ENCODE measurements at regions not wholly inside any gene's neighbourhood (a gene's known extent, or its start where the extent isn't known, plus 50 kb on each side); places are given as distances from the start of the nearest gene placed in this dataset.

DNA sequence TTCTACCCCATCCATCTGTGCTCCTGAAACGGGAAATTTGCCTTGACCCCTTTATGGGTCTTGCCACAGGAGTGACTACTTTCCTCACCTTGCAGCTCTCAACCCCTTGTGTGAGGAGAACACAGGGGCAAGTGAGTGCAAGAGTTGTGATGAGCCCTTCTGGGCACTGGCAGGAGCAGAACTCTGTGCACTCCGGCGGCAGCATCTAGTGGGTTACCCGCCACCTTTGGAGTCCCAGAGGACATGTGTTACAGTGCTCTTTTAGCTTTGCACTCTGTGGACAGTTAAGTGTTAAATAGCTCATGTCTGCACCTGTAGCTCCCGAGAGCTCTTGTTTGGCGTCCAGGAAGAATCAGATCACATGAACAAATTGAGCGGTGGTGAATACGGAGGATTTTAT, 940.2 kb downstream of the GRIK2 start:
- Histone ChIP-seq H3K36me3 (no peaks in the 10 kb centered on the region), H3K27ac (replicated peaks) (no peak overlapping the region), H3K4me1 (no peaks in the 10 kb centered on the region), H3K9me3 (replicated peaks) (peaks cover 8% of the 10 kb centered on the region), H3K4me3 (no peak overlapping the region), H3K27me3 (ENCODE audit: low read depth) (no peaks in the 10 kb centered on the region)
- TF ChIP-seq, protein P1, sequence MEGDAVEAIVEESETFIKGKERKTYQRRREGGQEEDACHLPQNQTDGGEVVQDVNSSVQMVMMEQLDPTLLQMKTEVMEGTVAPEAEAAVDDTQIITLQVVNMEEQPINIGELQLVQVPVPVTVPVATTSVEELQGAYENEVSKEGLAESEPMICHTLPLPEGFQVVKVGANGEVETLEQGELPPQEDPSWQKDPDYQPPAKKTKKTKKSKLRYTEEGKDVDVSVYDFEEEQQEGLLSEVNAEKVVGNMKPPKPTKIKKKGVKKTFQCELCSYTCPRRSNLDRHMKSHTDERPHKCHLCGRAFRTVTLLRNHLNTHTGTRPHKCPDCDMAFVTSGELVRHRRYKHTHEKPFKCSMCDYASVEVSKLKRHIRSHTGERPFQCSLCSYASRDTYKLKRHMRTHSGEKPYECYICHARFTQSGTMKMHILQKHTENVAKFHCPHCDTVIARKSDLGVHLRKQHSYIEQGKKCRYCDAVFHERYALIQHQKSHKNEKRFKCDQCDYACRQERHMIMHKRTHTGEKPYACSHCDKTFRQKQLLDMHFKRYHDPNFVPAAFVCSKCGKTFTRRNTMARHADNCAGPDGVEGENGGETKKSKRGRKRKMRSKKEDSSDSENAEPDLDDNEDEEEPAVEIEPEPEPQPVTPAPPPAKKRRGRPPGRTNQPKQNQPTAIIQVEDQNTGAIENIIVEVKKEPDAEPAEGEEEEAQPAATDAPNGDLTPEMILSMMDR (IDR thresholded peaks at IDR 0.05; ENCODE audit: borderline replicate concordance) = no peak
- intact Hi-C loops (cut with micrococcal nuclease) = no loop called here
- no peak for DNase-seq

DNA sequence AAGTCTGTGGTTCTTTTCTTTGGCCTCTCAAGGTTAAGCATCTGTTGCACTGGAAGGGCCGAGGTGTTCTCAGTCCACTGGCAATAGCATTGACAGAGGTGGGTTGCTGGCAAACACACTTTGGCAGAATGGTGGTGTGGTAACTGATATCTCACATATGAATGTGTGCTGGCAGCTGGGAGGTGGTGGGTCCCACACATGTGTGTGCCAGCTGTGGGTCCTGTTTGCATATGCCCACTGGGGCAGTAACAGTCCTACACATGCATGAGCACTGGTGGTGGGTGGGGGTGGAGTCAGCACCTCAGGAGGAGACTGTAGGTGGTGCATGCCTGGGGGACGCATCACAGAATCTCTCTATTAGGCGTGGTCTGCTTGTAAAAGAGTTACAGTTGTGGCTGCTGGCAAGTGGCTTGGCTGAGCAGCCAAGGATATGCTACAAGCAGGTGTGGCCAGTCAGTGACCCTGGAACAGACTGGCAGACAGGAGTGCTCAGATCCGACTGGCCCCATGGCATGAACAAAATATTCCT, 934.3 kb downstream of the GRIK2 start:
- H3K36me3 ChIP-seq = no peaks in the 10 kb centered on the region
- intact Hi-C loops (cut with micrococcal nuclease) = no loop called here
- no peak overlapping the region for H3K4me3 ChIP-seq
- no peak overlapping the region for H3K27ac ChIP-seq (replicated peaks)
- no peak for DNase-seq
- TF ChIP-seq, protein P1 (IDR thresholded peaks at IDR 0.05; ENCODE audit: borderline replicate concordance) = no peak
- H3K4me1 ChIP-seq = no peaks in the 10 kb centered on the region
- H3K27me3 ChIP-seq (ENCODE audit: low read depth) = no peaks in the 10 kb centered on the region
- H3K9me3 ChIP-seq (replicated peaks) = no peaks in the 10 kb centered on the region

DNA sequence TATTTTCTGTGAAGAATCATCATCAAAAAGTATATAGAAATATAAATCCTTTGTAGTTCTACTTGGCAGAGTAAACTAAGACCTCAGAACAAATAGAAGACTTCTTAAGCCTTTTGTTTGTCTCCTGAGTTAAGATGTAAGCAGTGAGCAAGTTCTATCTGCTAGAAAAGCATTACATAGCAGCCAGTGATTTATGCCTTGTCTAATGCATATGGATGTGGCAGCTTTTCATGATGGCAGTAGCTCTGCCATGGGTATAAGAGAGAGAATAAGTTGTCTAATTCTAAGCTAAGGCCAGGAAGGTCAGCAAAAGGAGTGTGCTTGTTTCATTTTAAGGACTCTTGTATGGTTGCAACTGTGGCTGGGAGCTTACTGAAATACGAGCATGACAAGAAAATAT, 920.2 kb downstream of the GRIK2 start:
- DNase-seq = no peak
- Histone ChIP-seq H3K36me3 (no peaks in the 10 kb centered on the region), H3K9me3 (replicated peaks) (peaks cover 41% of the 10 kb centered on the region), H3K4me1 (no peaks in the 10 kb centered on the region), H3K4me3 (no peak overlapping the region), H3K27me3 (ENCODE audit: low read depth) (no peaks in the 10 kb centered on the region), H3K27ac (replicated peaks) (no peak overlapping the region)
- TF ChIP-seq, protein P1 (IDR thresholded peaks at IDR 0.05; ENCODE audit: borderline replicate concordance) = no peak
- intact Hi-C loops (cut with micrococcal nuclease) = no loop called here

DNA sequence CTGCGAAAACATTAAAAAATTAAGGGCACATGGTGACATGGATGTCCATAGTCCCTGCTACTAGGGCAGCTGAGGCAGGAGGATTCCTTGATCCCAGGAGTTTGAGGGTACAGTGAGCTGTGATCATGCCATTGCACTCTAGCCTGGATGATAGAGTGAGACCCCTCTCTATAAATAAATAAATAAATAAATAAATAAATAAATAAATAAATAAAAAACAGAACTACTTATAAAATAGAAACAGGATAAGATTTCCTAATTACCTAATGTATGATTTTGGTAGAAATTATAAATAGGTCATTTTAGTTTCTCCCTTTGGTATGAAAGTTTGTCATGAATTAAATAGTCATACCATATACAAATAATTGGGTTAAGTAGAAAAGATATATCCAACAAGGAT, 916.2 kb downstream of the GRIK2 start:
- Histone ChIP-seq H3K9me3 (replicated peaks) (peaks cover 52% of the 10 kb centered on the region), H3K4me1 (no peaks in the 10 kb centered on the region), H3K27ac (replicated peaks) (no peak overlapping the region), H3K27me3 (ENCODE audit: low read depth) (no peaks in the 10 kb centered on the region), H3K36me3 (no peaks in the 10 kb centered on the region), H3K4me3 (no peak overlapping the region)
- TF ChIP-seq, protein P1 (IDR thresholded peaks at IDR 0.05; ENCODE audit: borderline replicate concordance) = no peak
- intact Hi-C loops (cut with micrococcal nuclease) = no loop called here
- no peak for DNase-seq

DNA sequence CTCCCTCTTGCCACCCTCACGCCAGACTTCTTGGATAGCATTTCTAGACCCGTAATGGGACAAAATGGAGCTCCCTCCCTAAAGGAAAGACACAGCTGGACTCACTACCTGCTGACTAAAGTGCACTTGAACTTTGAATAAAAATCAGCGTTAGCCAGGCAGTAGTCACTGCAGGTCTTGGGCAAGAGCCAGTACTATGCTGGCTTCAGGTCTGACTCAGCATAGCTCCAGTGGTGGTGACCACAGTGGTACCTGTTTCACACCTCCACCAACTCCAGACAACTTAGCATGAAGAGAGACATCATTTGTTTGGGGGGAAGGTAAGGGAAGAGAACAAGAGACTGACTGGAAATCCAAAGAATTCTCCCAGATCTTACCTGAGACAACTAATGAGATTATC, 906.8 kb downstream of the GRIK2 start:
- Histone ChIP-seq H3K9me3 (replicated peaks) (peaks cover 26% of the 10 kb centered on the region), H3K27me3 (ENCODE audit: low read depth) (no peaks in the 10 kb centered on the region), H3K27ac (replicated peaks) (no peak overlapping the region), H3K4me1 (no peaks in the 10 kb centered on the region), H3K36me3 (no peaks in the 10 kb centered on the region), H3K4me3 (no peak overlapping the region)
- TF ChIP-seq, protein P1 (IDR thresholded peaks at IDR 0.05; ENCODE audit: borderline replicate concordance) = no peak
- intact Hi-C loops (cut with micrococcal nuclease) = no loop called here
- DNase-seq = no peak

DNA sequence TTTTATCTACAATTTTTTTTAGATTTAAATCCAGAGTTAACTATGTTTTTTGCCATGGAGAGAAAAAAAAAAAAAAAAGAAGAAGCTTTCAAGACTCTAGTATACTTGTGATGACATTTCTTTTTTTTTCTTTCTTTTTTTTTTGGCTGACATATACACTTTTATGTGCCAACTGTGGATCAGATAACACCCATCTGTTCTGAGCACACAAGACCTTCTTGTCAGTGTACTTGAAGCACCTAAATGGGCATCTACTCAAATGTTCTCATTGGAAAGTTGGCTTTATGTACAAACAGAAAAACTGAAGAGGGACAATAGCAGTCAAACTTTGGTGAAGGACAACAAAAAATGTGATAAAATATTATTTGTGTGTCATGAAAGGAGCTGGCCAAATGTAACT, 904.5 kb downstream of the GRIK2 start:
- no peak for DNase-seq
- peaks cover 5% of the 10 kb centered on the region for H3K9me3 ChIP-seq (replicated peaks)
- H3K4me1 ChIP-seq = no peaks in the 10 kb centered on the region
- no peaks in the 10 kb centered on the region for H3K27me3 ChIP-seq (ENCODE audit: low read depth)
- TF ChIP-seq, protein P1 (IDR thresholded peaks at IDR 0.05; ENCODE audit: borderline replicate concordance) = no peak
- H3K36me3 ChIP-seq = no peaks in the 10 kb centered on the region
- no peak overlapping the region for H3K27ac ChIP-seq (replicated peaks)
- no peak overlapping the region for H3K4me3 ChIP-seq
- intact Hi-C loops (cut with micrococcal nuclease) = no loop called here

All from left ventricle myocardium inferior (tissue), 1 donor.